Activated naive CD8-positive, alpha-beta T cell treated with anti-CD3 and anti-CD28 coated beads for 36 hours (primary cell): ENCODE measurements at regions not wholly inside any gene's neighbourhood (a gene's known extent, or its start where the extent isn't known, plus 50 kb on each side); places are given as distances from the start of the nearest gene placed in this dataset.
"Not testable (repeated sequence)": the region's sequence is repeated elsewhere in the genome, so short reads cannot be mapped to it uniquely, and the experiment has no call there.

Source experiments
- DNase-seq: peaks from one replicate; pipeline ENCODE4 v3.0.0; 2021
- H3K27ac Mint-ChIP-seq: one replicate; pipeline ENCODE4 v1.8.0; 2022; ENCODE audit warnings: mild to moderate bottlenecking, moderate library complexity, mixed read lengths
- H3K27me3 Mint-ChIP-seq: one replicate; pipeline ENCODE4 v1.8.0; 2022; ENCODE audit warnings: mild to moderate bottlenecking, mixed read lengths
- H3K36me3 Mint-ChIP-seq: one replicate; pipeline ENCODE4 v1.8.0; 2021; ENCODE audit warnings: mild to moderate bottlenecking, mixed read lengths
- H3K4me1 Mint-ChIP-seq: one replicate; pipeline ENCODE4 v1.8.0; 2021; ENCODE audit warnings: mixed read lengths
- H3K4me3 Mint-ChIP-seq: one replicate; pipeline ENCODE4 v1.8.0; 2022; ENCODE audit warnings: mild to moderate bottlenecking, moderate library complexity, mixed read lengths
- H3K9me3 Mint-ChIP-seq: one replicate; pipeline ENCODE4 v1.8.0; 2022; ENCODE audit warnings: mixed read lengths

GRCh38 chr3:8438507-8439079, 63.0 kb upstream of the LMCD1 start:
- no peaks in the 10 kb centered on the region for H3K4me1 Mint-ChIP-seq
- no peak overlapping the region for H3K27ac Mint-ChIP-seq
- H3K27me3 Mint-ChIP-seq: no peaks in the 10 kb centered on the region
- no peaks in the 10 kb centered on the region for H3K36me3 Mint-ChIP-seq
- no peak overlapping the region for H3K4me3 Mint-ChIP-seq
- DNase-seq: no peak
- peaks cover 3% of the 10 kb centered on the region for H3K9me3 Mint-ChIP-seq

- not testable (repeated sequence) for H3K27me3 Mint-ChIP-seq, H3K9me3 Mint-ChIP-seq, H3K36me3 Mint-ChIP-seq, DNase-seq, H3K27ac Mint-ChIP-seq, H3K4me3 Mint-ChIP-seq, H3K4me1 Mint-ChIP-seq
These were observed 61.5 kb upstream of the LMCD1 start for GRCh38 chr3:8440142-8440541.

GRCh38 chr3:8441969-8442559, 59.6 kb upstream of the LMCD1 start:
- Mint-ChIP-seq H3K4me1 (no peaks in the 10 kb centered on the region), H3K4me3 (no peak overlapping the region), H3K27ac (no peak overlapping the region), H3K9me3 (peaks cover 3% of the 10 kb centered on the region), H3K27me3 (peaks cover 7% of the 10 kb centered on the region), H3K36me3 (no peaks in the 10 kb centered on the region)
- no peak for DNase-seq

- Mint-ChIP-seq H3K27me3 (peaks cover 7% of the 10 kb centered on the region), H3K9me3 (peaks cover 3% of the 10 kb centered on the region), H3K36me3 (no peaks in the 10 kb centered on the region), H3K4me3 (no peak overlapping the region), H3K27ac (no peak overlapping the region), H3K4me1 (no peaks in the 10 kb centered on the region)
- DNase-seq: no peak
These were observed 58.5 kb upstream of the LMCD1 start for GRCh38 chr3:8442993-8443650.

GRCh38 chr3:8443829-8444791, 57.5 kb upstream of the LMCD1 start:
- Mint-ChIP-seq H3K9me3 (no peaks in the 10 kb centered on the region), H3K27ac (no peak overlapping the region), H3K27me3 (peaks cover 11% of the 10 kb centered on the region), H3K4me3 (no peak overlapping the region), H3K36me3 (no peaks in the 10 kb centered on the region), H3K4me1 (no peaks in the 10 kb centered on the region)
- no peak for DNase-seq

GRCh38 chr3:8444883-8445282, 56.7 kb upstream of the LMCD1 start:
- H3K27ac Mint-ChIP-seq: no peak overlapping the region
- no peaks in the 10 kb centered on the region for H3K36me3 Mint-ChIP-seq
- H3K9me3 Mint-ChIP-seq: no peaks in the 10 kb centered on the region
- H3K4me1 Mint-ChIP-seq: no peaks in the 10 kb centered on the region
- H3K27me3 Mint-ChIP-seq: peaks cover 13% of the 10 kb centered on the region
- no peak overlapping the region for H3K4me3 Mint-ChIP-seq
- DNase-seq: no peak

GRCh38 chr3:8445861-8446260, 55.8 kb upstream of the LMCD1 start:
- Mint-ChIP-seq H3K27ac (no peak overlapping the region), H3K4me1 (no peaks in the 10 kb centered on the region), H3K9me3 (no peaks in the 10 kb centered on the region), H3K27me3 (peaks cover 15% of the 10 kb centered on the region), H3K36me3 (no peaks in the 10 kb centered on the region), H3K4me3 (no peak overlapping the region)
- DNase-seq: no peak

- Mint-ChIP-seq H3K27ac (no peak overlapping the region), H3K9me3 (no peaks in the 10 kb centered on the region), H3K4me3 (no peak overlapping the region)
These were observed 54.8 kb upstream of the LMCD1 start for GRCh38 chr3:8446845-8447244.

GRCh38 chr3:8450618-8451017, 51.0 kb upstream of the LMCD1 start:
- no peak for DNase-seq

More at GRCh38 chr3:8446845-8447244, 54.8 kb upstream of the LMCD1 start:
- Mint-ChIP-seq H3K27me3 (peaks cover 15% of the 10 kb centered on the region), H3K4me1 (no peaks in the 10 kb centered on the region), H3K36me3 (no peaks in the 10 kb centered on the region)
- DNase-seq: no peak

GRCh38 chr3:8451696-8452095, 49.9 kb upstream of the LMCD1 start:
- Mint-ChIP-seq H3K4me3 (no peak overlapping the region), H3K27ac (no peak overlapping the region), H3K4me1 (no peaks in the 10 kb centered on the region), H3K27me3 (peaks cover 13% of the 10 kb centered on the region), H3K36me3 (no peaks in the 10 kb centered on the region), H3K9me3 (no peaks in the 10 kb centered on the region)
- no peak for DNase-seq

More at GRCh38 chr3:8450618-8451017, 51.0 kb upstream of the LMCD1 start:
- no peak overlapping the region for H3K27ac Mint-ChIP-seq
- H3K27me3 Mint-ChIP-seq: peaks cover 18% of the 10 kb centered on the region
- no peaks in the 10 kb centered on the region for H3K36me3 Mint-ChIP-seq
- H3K4me1 Mint-ChIP-seq: no peaks in the 10 kb centered on the region
- no peaks in the 10 kb centered on the region for H3K9me3 Mint-ChIP-seq
- H3K4me3 Mint-ChIP-seq: no peak overlapping the region
